GM21717 (cell line): ENCODE measurements at regions not wholly inside any gene's neighbourhood (a gene's known extent, or its start where the extent isn't known, plus 50 kb on each side); places are given as distances from the start of the nearest gene placed in this dataset.
"Not testable (repeated sequence)": the region's sequence is repeated elsewhere in the genome, so short reads cannot be mapped to it uniquely, and the experiment has no call there.

Experiments
- ATAC-seq: cut with Tn5 transposase; IDR thresholded peaks from one replicate; pipeline ENCODE4 v1.9.1; 2021; ENCODE audit warnings: mild to moderate bottlenecking, moderate library complexity; ENCODE audit not compliant: unreplicated experiment

DNA sequence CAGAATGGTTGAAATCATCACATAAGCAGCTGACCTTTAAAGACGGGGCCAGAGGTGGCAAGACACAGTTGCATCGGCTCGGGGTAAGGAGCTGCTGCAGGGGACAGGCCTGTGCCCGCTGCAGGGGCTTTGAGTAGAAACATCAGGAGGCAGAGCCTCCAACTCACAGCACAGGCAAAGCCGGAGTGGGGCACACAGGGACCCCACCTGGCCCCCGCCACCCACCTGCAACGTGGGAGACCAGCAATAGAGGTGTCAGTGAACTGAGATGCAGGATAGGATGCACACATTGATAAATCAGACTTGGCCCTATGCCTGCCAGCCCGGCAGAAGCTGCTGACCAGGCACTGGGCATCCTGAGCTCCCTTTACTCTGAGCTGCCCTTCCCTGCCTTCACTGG, 257.2 kb downstream of the NPHP4 start:
- ATAC-seq, result no peak

DNA sequence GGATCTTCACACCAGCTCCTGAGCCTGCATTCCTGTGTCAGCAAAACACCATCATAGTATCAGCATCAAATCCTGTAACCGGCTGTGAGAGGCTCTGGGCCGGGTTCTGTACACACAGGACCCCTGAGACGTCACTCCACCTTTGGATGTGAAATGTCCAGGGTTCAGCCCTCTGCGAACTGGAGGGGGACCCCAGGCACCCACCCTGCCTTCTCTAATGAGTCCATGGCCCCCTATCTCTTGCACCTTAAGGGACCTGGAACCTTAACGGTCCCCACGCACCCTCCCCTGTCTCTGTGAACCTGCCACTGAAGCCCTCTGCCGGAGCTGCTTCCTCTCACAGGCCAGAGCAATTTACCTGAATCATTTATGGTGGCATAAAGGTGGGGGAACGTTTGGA, 257.8 kb downstream of the NPHP4 start:
- ATAC-seq, result no peak

DNA sequence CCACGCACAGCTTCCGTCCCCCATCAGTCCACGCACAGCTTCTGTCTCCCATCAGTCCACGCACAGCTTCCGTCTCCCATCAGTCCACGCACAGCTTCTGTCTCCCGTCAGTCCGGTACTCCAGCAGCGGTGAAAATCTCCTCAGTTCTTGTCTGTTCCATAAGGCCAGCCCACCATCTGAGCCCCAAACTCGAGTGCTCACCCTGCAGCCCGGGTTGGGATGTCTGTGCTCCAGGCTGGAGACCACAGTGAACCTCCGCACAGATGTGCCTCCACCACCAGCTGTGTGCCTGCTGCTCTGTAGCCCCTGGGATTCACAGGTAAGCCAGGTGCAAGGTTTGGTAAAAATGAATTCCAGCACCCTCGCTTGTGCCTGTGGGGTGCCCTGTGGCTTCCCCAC, 258.6 kb downstream of the NPHP4 start:
- ATAC-seq, result no peak

DNA sequence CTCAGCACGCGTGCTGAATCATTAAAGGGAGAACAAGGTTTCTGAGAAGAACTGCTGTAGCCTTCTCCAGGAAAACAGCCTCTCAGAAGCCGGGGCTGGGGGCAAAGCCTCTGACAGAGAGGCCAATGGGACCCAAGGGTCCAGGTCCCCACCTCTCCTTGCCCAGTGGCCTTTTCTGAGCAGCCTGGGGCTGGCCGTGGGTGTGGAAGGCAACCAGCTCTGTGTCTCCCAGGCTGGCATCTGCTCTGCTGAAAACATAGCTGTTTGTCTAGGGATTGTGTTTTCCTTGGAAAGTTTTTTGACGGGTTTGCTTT, 261.2 kb downstream of the NPHP4 start:
- no peak for ATAC-seq

DNA sequence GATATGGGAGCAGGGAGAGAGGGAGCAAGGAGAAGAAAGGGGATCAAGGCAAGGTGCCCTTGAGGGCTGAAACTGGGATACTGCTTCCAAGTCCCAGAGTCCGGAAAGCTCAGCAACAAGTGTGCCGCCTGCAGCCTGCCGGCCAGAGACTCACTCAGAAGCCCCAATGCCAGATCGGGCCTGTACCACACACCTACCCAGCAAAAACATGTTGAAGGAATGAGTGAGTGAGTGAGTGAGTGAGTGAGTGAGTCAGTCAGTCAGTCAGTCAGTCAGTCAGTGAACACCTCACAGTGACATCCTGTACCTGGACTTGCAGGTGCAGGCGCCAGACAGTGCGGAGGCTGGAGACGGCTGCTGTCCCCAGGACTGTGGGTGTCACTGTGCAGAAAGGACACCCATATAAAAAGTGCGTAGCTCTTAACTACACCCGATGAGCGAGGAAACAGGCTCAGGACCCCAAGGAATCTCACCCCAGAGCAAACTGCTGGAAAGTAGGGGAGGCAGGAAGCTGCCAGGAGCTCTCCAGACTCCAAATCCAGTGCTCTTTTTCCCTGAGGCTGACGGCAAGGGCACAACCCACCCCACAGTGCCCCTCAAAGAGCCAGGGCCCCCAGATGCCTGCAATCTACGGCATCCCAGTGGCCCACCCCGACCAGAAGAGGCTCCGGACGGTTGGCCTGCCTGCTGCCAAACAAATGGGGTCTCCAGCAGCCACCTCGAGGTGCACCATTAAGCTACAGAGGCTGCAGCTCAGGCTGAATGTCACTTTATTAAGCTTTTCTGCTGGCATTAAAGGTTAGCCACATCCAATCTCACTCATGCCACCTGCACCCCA, 261.7 kb downstream of the NPHP4 start:
- ATAC-seq, result no peak

DNA sequence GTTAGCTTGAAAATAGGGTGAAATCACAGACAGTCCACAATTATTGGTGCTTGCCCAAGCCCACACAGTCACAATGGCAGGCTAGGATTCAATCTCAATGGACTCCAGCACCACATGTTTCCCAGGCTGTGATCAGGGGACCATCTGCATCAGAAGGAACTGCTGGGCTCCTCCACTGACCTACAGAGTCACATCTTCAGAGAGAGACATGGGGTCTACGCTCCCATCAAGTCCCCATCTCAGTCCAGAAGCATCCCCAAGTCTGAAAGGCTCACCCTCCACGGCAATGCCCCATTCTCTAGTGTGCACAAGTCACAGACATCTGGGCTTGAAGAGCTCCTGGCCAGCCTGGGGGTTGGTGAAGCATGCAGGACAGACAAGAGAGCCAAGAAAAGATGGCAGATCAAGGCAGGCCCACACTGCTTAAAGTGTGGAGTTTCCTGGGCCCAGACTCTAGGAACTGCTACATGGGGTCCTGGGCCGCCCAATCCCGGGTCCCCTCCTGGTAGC, 262.5 kb downstream of the NPHP4 start:
- no peak for ATAC-seq

GRCh38 chr1:5728663-5729355, 263.4 kb downstream of the NPHP4 start:
- no peak for ATAC-seq

DNA sequence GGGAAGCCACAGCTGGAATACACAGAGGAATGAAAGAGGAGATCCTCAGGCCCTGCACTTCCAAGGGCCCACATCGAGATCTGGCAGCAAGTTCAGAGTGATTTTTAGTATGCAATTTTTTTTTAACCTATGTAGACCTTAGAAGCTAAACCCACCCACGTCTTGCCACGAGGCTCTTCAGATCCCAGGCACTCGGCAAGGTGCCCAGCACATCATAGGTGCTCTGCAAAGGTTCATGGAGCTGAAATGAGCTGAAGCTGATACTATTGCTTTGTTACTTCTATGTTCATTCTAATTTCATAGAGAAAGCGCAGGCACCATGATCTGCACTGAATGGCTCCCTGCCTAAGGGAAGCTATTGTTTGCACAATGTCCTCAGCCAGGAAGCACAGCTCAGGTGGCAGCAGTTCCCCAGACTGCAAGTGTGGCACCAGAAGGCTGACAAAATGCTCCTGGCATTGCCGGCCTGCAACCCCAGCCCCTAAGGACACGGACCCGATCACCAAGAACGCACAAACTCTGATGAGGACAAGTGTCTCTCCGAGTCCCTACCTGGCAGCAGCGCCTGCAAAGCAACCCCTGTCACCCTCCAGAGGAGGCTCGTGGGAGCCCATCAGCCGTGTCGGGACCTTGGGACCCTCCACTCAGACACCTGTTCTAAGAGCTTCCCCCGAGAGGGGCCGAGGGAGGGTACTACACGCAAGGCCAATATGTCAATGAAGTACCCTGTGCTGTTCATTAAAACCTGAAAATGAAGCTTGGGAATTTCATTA, 264.2 kb downstream of the NPHP4 start:
- ATAC-seq, result no peak

GRCh38 chr1:5727191-5727590, 265.0 kb downstream of the NPHP4 start:
- no peak for ATAC-seq

GRCh38 chr1:5726586-5727184, 265.5 kb downstream of the NPHP4 start:
- ATAC-seq, result not testable (repeated sequence)

GRCh38 chr1:5725855-5726585, 266.2 kb downstream of the NPHP4 start:
- no peak for ATAC-seq

GRCh38 chr1:5725406-5725805, 266.8 kb downstream of the NPHP4 start:
- ATAC-seq, result no peak

GRCh38 chr1:5724847-5725246, 267.4 kb downstream of the NPHP4 start:
- no peak for ATAC-seq

- no peak for ATAC-seq
Measured at GRCh38 chr1:5722635-5723164, 269.5 kb downstream of the NPHP4 start.

DNA sequence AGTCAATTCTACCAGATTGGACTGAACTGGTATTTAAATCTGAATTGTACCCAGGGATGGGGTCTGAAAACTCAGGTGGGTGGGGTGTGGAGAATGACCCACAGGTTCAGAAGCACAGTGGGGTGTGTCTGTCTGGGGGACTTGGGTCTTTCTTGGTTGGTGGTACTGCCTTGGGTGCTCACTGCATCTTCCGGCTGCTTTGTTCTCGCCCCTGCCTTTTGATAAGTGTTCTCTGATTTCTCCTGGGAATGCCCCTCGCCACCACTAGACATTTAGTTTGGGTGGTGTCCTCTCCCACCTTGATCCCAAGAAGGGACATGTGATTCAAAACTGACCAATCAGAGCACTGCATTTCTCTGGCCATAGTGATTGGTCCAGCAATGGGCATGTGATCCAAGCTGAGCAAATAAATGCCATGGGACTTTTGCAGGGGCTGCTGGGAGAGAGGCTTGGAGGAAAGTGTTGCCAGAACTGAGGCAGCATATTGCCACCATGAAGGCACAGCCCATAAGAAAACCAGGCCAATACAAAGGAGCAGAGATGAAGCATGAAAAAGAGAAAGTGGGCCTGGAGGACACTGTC, 270.5 kb downstream of the NPHP4 start:
- no peak for ATAC-seq

DNA sequence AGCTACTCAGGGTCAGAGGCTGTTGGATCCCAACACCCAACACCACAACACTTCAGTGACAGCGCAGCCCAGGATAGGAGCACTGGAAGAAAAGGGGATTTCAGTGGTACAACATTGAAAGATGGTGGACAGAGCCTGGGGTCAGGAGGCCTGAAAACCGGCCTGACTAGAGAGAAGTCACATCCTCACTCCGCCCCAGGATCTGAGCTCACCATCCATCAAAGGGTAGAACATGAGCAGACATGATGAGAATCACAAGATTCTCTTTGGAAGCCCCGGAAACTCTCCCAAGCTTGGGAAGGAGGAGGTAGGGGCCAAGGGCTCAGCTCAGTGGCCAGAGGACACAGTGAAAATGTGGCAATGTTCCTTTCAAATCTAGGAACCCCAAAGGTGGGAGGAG, 271.3 kb downstream of the NPHP4 start:
- ATAC-seq, result no peak

DNA sequence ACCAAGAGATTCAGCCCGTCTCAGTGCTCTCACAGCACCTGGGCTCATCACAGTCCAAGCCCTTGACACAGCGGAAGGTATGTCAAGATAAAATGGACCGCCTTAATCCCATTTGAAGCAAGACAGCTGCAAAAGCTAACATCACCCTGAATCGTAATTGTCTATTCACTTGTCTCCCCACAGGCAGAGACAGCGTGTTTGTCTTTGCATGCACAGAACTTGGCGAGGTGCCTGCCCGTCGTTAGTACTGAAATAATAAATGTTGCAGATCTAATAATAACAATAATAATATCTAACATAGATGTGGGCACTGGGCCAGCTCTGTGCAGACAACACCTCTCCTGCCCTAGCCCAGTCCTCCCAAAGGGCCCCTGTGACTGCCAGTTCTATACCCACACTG, 271.7 kb downstream of the NPHP4 start:
- no peak for ATAC-seq

DNA sequence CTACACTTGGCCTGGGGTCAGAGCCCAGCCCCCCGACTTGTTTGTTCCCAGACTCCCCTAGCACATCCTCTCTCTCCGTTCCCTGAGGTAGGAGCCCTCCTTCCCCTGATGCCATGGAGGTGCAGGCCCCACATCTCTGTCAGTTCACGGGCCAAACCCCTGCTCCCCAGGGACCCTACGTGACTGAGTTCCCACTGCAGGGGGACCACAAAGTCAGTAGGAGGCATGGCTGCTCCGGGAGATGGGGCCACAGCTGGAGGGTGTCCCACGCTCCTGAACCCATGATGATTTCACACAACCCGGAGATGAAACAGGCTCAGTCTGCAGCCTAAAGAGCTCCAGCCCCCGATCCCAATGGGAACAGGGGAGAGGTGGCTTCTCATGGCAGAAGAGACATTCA, 272.2 kb downstream of the NPHP4 start:
- ATAC-seq, result no peak

- no peak for ATAC-seq
Measured at GRCh38 chr1:5718831-5719632, 273.2 kb downstream of the NPHP4 start.
